NT2/D1 (cell line): ENCODE measurements at regions not wholly inside any gene's neighbourhood (a gene's known extent, or its start where the extent isn't known, plus 50 kb on each side); places are given as distances from the start of the nearest gene placed in this dataset.

Source experiments
- DNase-seq: peaks from one replicate; pipeline ENCODE4 v3.0.0-alpha.2; 2011; ENCODE audit warnings: low read depth, low spot score
- H3K27me3 ChIP-seq: 2 replicates; pipeline ENCODE4 v1.6.0; 2011; ENCODE audit warnings: mild to moderate bottlenecking; ENCODE audit not compliant: insufficient read length, insufficient read depth
- H3K36me3 ChIP-seq: 2 replicates; pipeline ENCODE4 v1.6.1; 2011; ENCODE audit warnings: mild to moderate bottlenecking, low read length, mixed read lengths; ENCODE audit not compliant: insufficient read depth, insufficient read length
- H3K4me1 ChIP-seq: 2 replicates; pipeline ENCODE4 v1.5.1; 2011; ENCODE audit not compliant: insufficient read depth, insufficient read length
- H3K4me3 ChIP-seq: 2 replicates; pipeline ENCODE4 v1.5.1; 2011; ENCODE audit warnings: low read depth; ENCODE audit not compliant: insufficient read length
- H3K9ac ChIP-seq: 2 replicates; pipeline ENCODE4 v1.6.0; 2011; ENCODE audit warnings: low read depth; ENCODE audit not compliant: insufficient read length
- H3K9me3 ChIP-seq: 2 replicates; pipeline ENCODE4 v1.5.1; 2011; ENCODE audit warnings: mild to moderate bottlenecking, low read length; ENCODE audit not compliant: insufficient read depth
- SUZ12 ChIP-seq: IDR thresholded peaks from 2 replicates; pipeline ENCODE4 v1.6.1; 2011; ENCODE audit not compliant: insufficient read length, insufficient read depth; ENCODE audit errors: extremely low read depth
- YY1 ChIP-seq: IDR thresholded peaks from 2 replicates; pipeline ENCODE4 v1.6.1; 2011; ENCODE audit not compliant: insufficient read length, insufficient read depth
- ZNF274 ChIP-seq: IDR thresholded peaks from 2 replicates; pipeline ENCODE4 v1.6.1; 2011; ENCODE audit warnings: mild to moderate bottlenecking, low read depth, low read length

- H3K4me3 ChIP-seq, result no peak overlapping the region
- no peak for TF ChIP-seq YY1
- TF ChIP-seq ZNF274, result no peak
- TF ChIP-seq SUZ12, result no peak
- no peak overlapping the region for H3K9ac ChIP-seq
- no peaks in the 10 kb centered on the region for H3K9me3 ChIP-seq
- H3K36me3 ChIP-seq, result no peaks in the 10 kb centered on the region
- no peaks in the 10 kb centered on the region for H3K27me3 ChIP-seq
- no peaks in the 10 kb centered on the region for H3K4me1 ChIP-seq
- DNase-seq, result no peak
Measured at GRCh38 chr10:80750268-80750667, 212.6 kb downstream of the SH2D4B start.

GRCh38 chr10:80751940-80752339 lies 214.2 kb downstream of the SH2D4B start:
- Histone ChIP-seq H3K4me1 (no peaks in the 10 kb centered on the region), H3K4me3 (no peak overlapping the region), H3K27me3 (no peaks in the 10 kb centered on the region), H3K36me3 (no peaks in the 10 kb centered on the region), H3K9me3 (no peaks in the 10 kb centered on the region), H3K9ac (no peak overlapping the region)
- TF ChIP-seq YY1 (no peak), ZNF274 (no peak), SUZ12 (no peak)
- no peak for DNase-seq

DNA sequence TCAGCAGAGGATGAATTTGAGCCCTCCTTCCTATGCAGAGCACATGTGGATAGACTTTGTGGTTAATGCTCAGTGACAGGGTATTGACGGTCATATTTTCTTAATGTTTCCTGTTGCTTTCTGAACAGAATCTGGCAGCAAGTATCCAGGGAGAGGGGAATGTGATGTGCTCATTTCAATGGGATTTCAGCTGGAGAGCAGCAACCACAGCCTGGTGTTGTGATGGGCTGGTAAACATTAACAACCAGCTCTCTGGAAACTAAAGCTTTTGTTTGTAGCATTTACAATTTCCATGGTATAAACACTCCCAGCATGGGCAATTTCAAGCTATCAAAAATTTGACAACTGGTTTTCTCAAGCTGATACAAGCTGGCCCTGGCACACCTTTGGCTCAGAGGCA lies 215.9 kb downstream of the SH2D4B start:
- H3K27me3 ChIP-seq, result no peaks in the 10 kb centered on the region
- TF ChIP-seq YY1 (no peak), ZNF274 (no peak), SUZ12 (no peak)
- no peak overlapping the region for H3K4me3 ChIP-seq
- H3K9ac ChIP-seq, result no peak overlapping the region
- no peak for DNase-seq
- H3K36me3 ChIP-seq, result no peaks in the 10 kb centered on the region
- no peaks in the 10 kb centered on the region for H3K4me1 ChIP-seq
- H3K9me3 ChIP-seq, result no peaks in the 10 kb centered on the region

GRCh38 chr10:80755893-80756292 lies 218.2 kb downstream of the SH2D4B start:
- Histone ChIP-seq H3K9me3 (no peaks in the 10 kb centered on the region), H3K36me3 (no peaks in the 10 kb centered on the region), H3K27me3 (no peaks in the 10 kb centered on the region), H3K4me1 (no peaks in the 10 kb centered on the region), H3K4me3 (no peak overlapping the region), H3K9ac (no peak overlapping the region)
- no peak for TF ChIP-seq ZNF274
- no peak for TF ChIP-seq YY1
- no peak for DNase-seq

DNA sequence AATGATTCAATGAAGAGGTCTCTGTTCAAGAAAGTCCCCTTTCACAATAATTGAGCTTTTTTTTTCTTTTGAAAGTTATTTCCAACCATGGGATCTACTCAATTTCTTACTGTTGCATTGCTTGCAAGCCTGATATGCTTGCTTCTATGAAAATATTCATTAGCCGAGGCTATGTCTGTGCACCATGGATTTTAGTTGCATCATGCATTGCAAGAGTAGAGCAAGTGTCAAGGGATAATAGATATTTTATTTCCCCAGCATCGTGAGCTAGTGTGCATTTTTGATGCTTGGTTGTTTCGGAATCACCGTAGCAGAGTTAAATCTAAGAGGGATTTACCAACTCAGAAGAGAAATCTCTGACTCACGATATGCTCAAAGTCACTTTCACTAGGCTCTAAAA lies 222.0 kb downstream of the SH2D4B start:
- no peak for DNase-seq

GRCh38 chr10:80760914-80761371 lies 223.2 kb downstream of the SH2D4B start:
- Histone ChIP-seq H3K9ac (no peak overlapping the region), H3K36me3 (no peaks in the 10 kb centered on the region), H3K27me3 (no peaks in the 10 kb centered on the region), H3K4me3 (no peak overlapping the region), H3K9me3 (no peaks in the 10 kb centered on the region), H3K4me1 (no peaks in the 10 kb centered on the region)
- DNase-seq, result no peak
- no peak for TF ChIP-seq ZNF274
- TF ChIP-seq YY1, result no peak
- TF ChIP-seq SUZ12, result no peak

More for the DNA sequence above, 222.0 kb downstream of the SH2D4B start:
- Histone ChIP-seq H3K4me1 (no peaks in the 10 kb centered on the region), H3K27me3 (no peaks in the 10 kb centered on the region), H3K9me3 (no peaks in the 10 kb centered on the region), H3K36me3 (no peaks in the 10 kb centered on the region), H3K4me3 (no peak overlapping the region), H3K9ac (no peak overlapping the region)
- TF ChIP-seq SUZ12, result no peak
- no peak for TF ChIP-seq ZNF274
- TF ChIP-seq YY1, result no peak

GRCh38 chr10:80767963-80768362 lies 230.3 kb downstream of the SH2D4B start:
- Histone ChIP-seq H3K9ac (no peak overlapping the region), H3K4me3 (no peak overlapping the region), H3K36me3 (no peaks in the 10 kb centered on the region), H3K9me3 (no peaks in the 10 kb centered on the region), H3K27me3 (no peaks in the 10 kb centered on the region), H3K4me1 (no peaks in the 10 kb centered on the region)
- TF ChIP-seq YY1 (no peak), ZNF274 (no peak), SUZ12 (no peak)
- no peak for DNase-seq

DNA sequence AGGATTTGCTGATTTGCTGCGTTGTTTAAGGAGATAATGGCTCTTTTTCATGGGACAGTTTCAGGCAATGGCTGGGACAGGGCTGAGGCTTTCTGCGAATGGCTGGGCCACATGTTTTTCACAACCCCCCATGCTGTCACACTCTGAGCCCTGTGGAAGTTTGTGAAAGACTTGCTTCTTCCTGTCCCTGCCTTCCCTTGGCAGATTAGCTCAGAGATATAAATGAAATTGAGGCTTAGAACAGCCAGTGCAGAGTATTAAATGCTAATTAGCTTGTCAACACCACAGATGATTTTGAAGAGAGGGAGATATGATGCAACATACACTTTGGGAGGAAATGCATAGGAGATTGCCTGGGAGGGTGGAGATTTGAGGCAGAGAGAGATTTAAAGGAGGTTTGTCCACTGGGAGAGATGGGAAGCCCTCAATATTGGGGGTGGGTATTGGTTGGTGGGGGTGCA lies 232.0 kb downstream of the SH2D4B start:
- H3K4me3 ChIP-seq, result no peak overlapping the region
- no peak overlapping the region for H3K9ac ChIP-seq
- no peak for TF ChIP-seq ZNF274
- no peak for TF ChIP-seq YY1
- no peak for TF ChIP-seq SUZ12
- H3K27me3 ChIP-seq, result no peaks in the 10 kb centered on the region
- DNase-seq, result no peak
- H3K4me1 ChIP-seq, result no peaks in the 10 kb centered on the region
- H3K9me3 ChIP-seq, result no peaks in the 10 kb centered on the region
- no peaks in the 10 kb centered on the region for H3K36me3 ChIP-seq
